Transverse colon (tissue), 4 donors: ENCODE measurements at regions not wholly inside any gene's neighbourhood (a gene's known extent, or its start where the extent isn't known, plus 50 kb on each side); places are given as distances from the start of the nearest gene placed in this dataset.

ENCODE experiments used
- DNase-seq: peaks from one replicate; pipeline ENCODE4 v3.0.0-alpha.2; 2019
- H3K27ac ChIP-seq, 4 donors: fragments of 200-600 bp; sonication (generic); 2 replicates each; pipeline ENCODE4 v1.5.1; 2016 to 2018; ENCODE audit warnings: inconsistent platforms in 4 of 4
- H3K27me3 ChIP-seq: fragments of 200-600 bp; sonication (generic); 2 replicates; pipeline ENCODE4 v1.5.1; 2017; ENCODE audit warnings: inconsistent platforms
- H3K36me3 ChIP-seq, 4 donors: fragments of 200-600 bp; sonication (generic); 2 replicates each; pipeline ENCODE4 v1.5.1; 2017 to 2019; ENCODE audit warnings: inconsistent platforms in 4 of 4
- H3K4me1 ChIP-seq, 4 donors: fragments of 200-600 bp; sonication (generic); 2 replicates each; pipeline ENCODE4 v1.5.1; 2017 to 2020; ENCODE audit warnings: inconsistent platforms in 4 of 4
- H3K4me3 ChIP-seq, 4 donors: fragments of 200-600 bp; sonication (generic); 1 replicate in 1 of 4; 2 replicates in 3 of 4; pipeline versions ENCODE4 v1.5.1 to v1.6.1; 2017 to 2019; ENCODE audit warnings: inconsistent platforms in 4 of 4
- H3K9me3 ChIP-seq, 2 donors: fragments of 200-600 bp; sonication (generic); 2 replicates each; pipeline ENCODE4 v1.5.1; 2017 to 2019; ENCODE audit warnings: inconsistent platforms in 2 of 2
- CTCF ChIP-seq, 5 experiments: fragments of 200-600 bp in 3 of 5; fragments of 450-650 bp in 2 of 5; sonication (generic) in 3 of 5; IDR thresholded peaks; 1 replicate in 2 of 5; 2 replicates in 3 of 5; pipeline ENCODE4 v1.5.1; 2016 to 2017; ENCODE audit warnings: antibody characterized with exemption in 5 of 5, inconsistent platforms in 3 of 5, mild to moderate bottlenecking in 2 of 5, moderate library complexity in 1 of 5
- EP300 ChIP-seq: sonication (generic); formaldehyde crosslinking; IDR thresholded peaks from one replicate; pipeline ENCODE4 v1.6.1; 2017; ENCODE audit warnings: antibody characterized with exemption, low read depth
- POLR2A ChIP-seq: fragments of 450-650 bp; IDR thresholded peaks from one replicate; pipeline ENCODE4 v1.6.1; 2016; ENCODE audit warnings: antibody characterized with exemption, mild to moderate bottlenecking, moderate library complexity
- POLR2AphosphoS5 ChIP-seq, 3 donors: sonication (generic); formaldehyde crosslinking; IDR thresholded peaks; one replicate each; pipeline ENCODE4 v1.6.1; 2016; ENCODE audit warnings: antibody characterized with exemption in 3 of 3
- WGBS, 2 donors: methylation state at CpG; one replicate each; pipeline ENCODE4 v1.1.5; 2018; ENCODE audit warnings: low coverage in 1 of 2; 5-methylcytosine and 5-hydroxymethylcytosine counted together
- in situ Hi-C, 4 donors: fragments of 200-750 bp; cut with MboI; loops; one replicate each; pipeline versions ENCODE4 v1.15.0 to v1.15.1; 2017; ENCODE audit warnings: low sequenced_read_pairs in 3 of 4, low pct_ligation_motif_present in 1 of 4, low pct_unique_long_range_greater_than_20kb in 1 of 4
- intact Hi-C: fragments of 100-400 bp; cut with DNase I; formaldehyde crosslinking; loops from one replicate; pipeline ENCODE4 v1.15.1; 2023; ENCODE audit warnings: low total_unique reads

DNA sequence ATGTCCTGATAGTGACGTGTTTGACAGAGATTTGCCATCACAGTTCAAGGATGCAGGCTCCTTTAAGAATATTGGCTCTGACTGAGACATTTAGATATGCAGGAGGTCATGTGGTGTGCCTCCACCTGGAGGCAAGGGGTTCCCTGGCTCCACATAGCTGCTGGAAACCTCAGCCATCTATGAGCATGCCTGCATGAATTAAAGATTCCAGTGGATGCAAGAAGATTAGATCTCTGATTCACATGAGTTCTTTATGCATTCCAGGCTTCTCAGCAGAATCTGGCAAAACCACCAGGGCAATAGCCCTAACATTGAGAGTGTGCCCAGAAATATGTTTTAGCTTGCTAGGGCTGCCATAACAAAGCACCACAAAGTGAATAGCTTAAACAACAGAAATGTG, 298.5 kb upstream of the AADAT start:
- intact Hi-C loops (no loop called here), in situ Hi-C loops (no loop called here)
- Histone ChIP-seq H3K9me3 (no peaks in the 10 kb centered on the region), H3K27me3 (no peaks in the 10 kb centered on the region), H3K27ac (no peak overlapping the region), H3K4me1 (no peaks in the 10 kb centered on the region), H3K36me3 (no peaks in the 10 kb centered on the region), H3K4me3 (no peak overlapping the region)
- WGBS, 2 donors = 56 to 86% methylated on average over 1 of the region's 1 CpG
- no peak for DNase-seq
- TF ChIP-seq CTCF (IDR thresholded peaks at IDR 0.05) (no peak), EP300 (no peak), POLR2AphosphoS5 (IDR thresholded peaks at IDR 0.05) (no peak), POLR2A (no peak)

GRCh38 chr4:170386971-170387370, 297.2 kb upstream of the AADAT start:
- in situ Hi-C loops (no loop called here), intact Hi-C loops (no loop called here)
- Histone ChIP-seq H3K9me3 (no peaks in the 10 kb centered on the region), H3K27me3 (no peaks in the 10 kb centered on the region), H3K4me1 (no peaks in the 10 kb centered on the region), H3K27ac (no peak overlapping the region), H3K36me3 (no peaks in the 10 kb centered on the region), H3K4me3 (no peak overlapping the region)
- 67 to 69% methylated on average over 2 of the region's 2 CpGs for WGBS, 2 donors
- TF ChIP-seq POLR2AphosphoS5 (IDR thresholded peaks at IDR 0.05) (no peak), CTCF (IDR thresholded peaks at IDR 0.05) (no peak), EP300 (no peak), POLR2A (no peak)
- no peak for DNase-seq

GRCh38 chr4:170386511-170386910, 296.8 kb upstream of the AADAT start:
- intact Hi-C loops = no loop called here
- H3K4me3 ChIP-seq = no peak overlapping the region
- H3K4me1 ChIP-seq = no peaks in the 10 kb centered on the region
- DNase-seq = no peak
- in situ Hi-C loops = no loop called here
- TF ChIP-seq EP300 (no peak), CTCF (IDR thresholded peaks at IDR 0.05) (no peak), POLR2A (no peak), POLR2AphosphoS5 (IDR thresholded peaks at IDR 0.05) (no peak)
- H3K27ac ChIP-seq = no peak overlapping the region
- no peaks in the 10 kb centered on the region for H3K9me3 ChIP-seq
- H3K36me3 ChIP-seq = no peaks in the 10 kb centered on the region
- 51 to 56% methylated on average over 3 to 6 of the region's 6 CpGs for WGBS, 2 donors
- H3K27me3 ChIP-seq = no peaks in the 10 kb centered on the region

DNA sequence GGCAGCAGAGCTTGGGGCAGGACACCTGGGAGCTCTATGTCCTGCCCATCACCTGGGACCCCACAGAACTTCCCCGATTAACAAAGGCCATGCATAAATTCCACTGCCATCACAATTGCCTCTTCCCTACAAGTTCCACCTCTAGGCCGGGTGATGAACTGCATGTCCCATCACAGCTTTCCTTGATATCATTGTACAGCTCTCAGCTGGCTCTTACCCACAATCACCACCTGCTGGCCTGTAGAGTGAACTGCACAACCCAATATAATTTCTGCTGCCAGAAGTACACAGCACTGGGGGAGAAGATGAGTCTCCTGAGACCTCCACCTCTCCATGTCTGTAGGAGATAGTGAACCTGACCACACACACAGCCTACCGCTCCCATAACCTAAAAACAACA, 285.0 kb upstream of the AADAT start:
- TF ChIP-seq CTCF (IDR thresholded peaks at IDR 0.05) = peak; percentile 54 to 89 (median 75)
- TF ChIP-seq POLR2A = no peak
- 59 to 78% methylated on average over 3 of the region's 3 CpGs for WGBS, 2 donors
- Histone ChIP-seq H3K4me1 (no peaks in the 10 kb centered on the region), H3K9me3 (no peaks in the 10 kb centered on the region), H3K27ac (no peak overlapping the region), H3K27me3 (no peaks in the 10 kb centered on the region), H3K36me3 (no peaks in the 10 kb centered on the region), H3K4me3 (no peak overlapping the region)
- intact Hi-C loops (no loop called here), in situ Hi-C loops (no loop called here)
- peak; percentile 59 for DNase-seq
